GM21717 (cell line): ENCODE measurements at regions not wholly inside any gene's neighbourhood (a gene's known extent, or its start where the extent isn't known, plus 50 kb on each side); places are given as distances from the start of the nearest gene placed in this dataset.

Experiments
- ATAC-seq: cut with Tn5 transposase; IDR thresholded peaks from one replicate; pipeline ENCODE4 v1.9.1; 2021; ENCODE audit warnings: mild to moderate bottlenecking, moderate library complexity; ENCODE audit not compliant: unreplicated experiment

GRCh38 chr22:34045311-34045710 is 125.0 kb upstream of the LARGE1 start:
- ATAC-seq = no peak

GRCh38 chr22:34055525-34056200 is 135.4 kb upstream of the LARGE1 start:
- no peak for ATAC-seq

GRCh38 chr22:34057726-34058125 is 137.4 kb upstream of the LARGE1 start:
- no peak for ATAC-seq

- ATAC-seq = no peak
Observed at GRCh38 chr22:34064696-34065095, 144.4 kb upstream of the LARGE1 start.

- ATAC-seq = no peak
Observed at GRCh38 chr22:34067031-34067430, 146.8 kb upstream of the LARGE1 start.

GRCh38 chr22:34068001-34068400 is 147.7 kb upstream of the LARGE1 start:
- ATAC-seq = no peak

GRCh38 chr22:34070051-34070450 is 149.8 kb upstream of the LARGE1 start:
- ATAC-seq = no peak

GRCh38 chr22:34070531-34070930 is 150.3 kb upstream of the LARGE1 start:
- ATAC-seq = no peak

GRCh38 chr22:34072585-34072984 is 152.3 kb upstream of the LARGE1 start:
- no peak for ATAC-seq

- no peak for ATAC-seq
Observed at GRCh38 chr22:34080433-34080832, 160.2 kb upstream of the LARGE1 start.

GRCh38 chr22:34096770-34097169 is 176.5 kb upstream of the LARGE1 start:
- ATAC-seq = no peak

- ATAC-seq = no peak
Observed at GRCh38 chr22:34099278-34099677, 179.0 kb upstream of the LARGE1 start.

GRCh38 chr22:34102633-34103032 is 182.4 kb upstream of the LARGE1 start:
- ATAC-seq = no peak

GRCh38 chr22:34105461-34106062 is 185.3 kb upstream of the LARGE1 start:
- ATAC-seq = no peak

- no peak for ATAC-seq
Observed at GRCh38 chr22:34108168-34108567, 187.9 kb upstream of the LARGE1 start.

GRCh38 chr22:34111210-34111824 is 191.0 kb upstream of the LARGE1 start:
- ATAC-seq = no peak

- ATAC-seq = no peak
Observed at GRCh38 chr22:34113381-34113780, 193.1 kb upstream of the LARGE1 start.

GRCh38 chr22:34114406-34114805 is 194.1 kb upstream of the LARGE1 start:
- ATAC-seq = no peak

- ATAC-seq = no peak
Observed at GRCh38 chr22:34115722-34116121, 195.4 kb upstream of the LARGE1 start.

- ATAC-seq = no peak
Observed at GRCh38 chr22:34116126-34116525, 195.8 kb upstream of the LARGE1 start.

GRCh38 chr22:34122042-34122441 is 201.8 kb upstream of the LARGE1 start:
- no peak for ATAC-seq

- ATAC-seq = no peak
Observed at GRCh38 chr22:34129691-34130486, 209.6 kb upstream of the LARGE1 start.
